ENCODE measurements at regions not wholly inside any gene's neighbourhood (a gene's known extent, or its start where the extent isn't known, plus 50 kb on each side); places are given as distances from the start of the nearest gene placed in this dataset.

- TF ChIP-seq CTCF (IDR thresholded peaks at IDR 0.05) (no peak), EP300 (IDR thresholded peaks at IDR 0.05) (no peak)
Measured at GRCh38 chr17:15894913-15895658, 49.8 kb upstream of the ADORA2B start.

Data from stomach (tissue), 4 donors.